ENCODE measurements at regions not wholly inside any gene's neighbourhood (a gene's known extent, or its start where the extent isn't known, plus 50 kb on each side); places are given as distances from the start of the nearest gene placed in this dataset.
"Not testable (repeated sequence)": the region's sequence is repeated elsewhere in the genome, so short reads cannot be mapped to it uniquely, and the experiment has no call there.

DNA sequence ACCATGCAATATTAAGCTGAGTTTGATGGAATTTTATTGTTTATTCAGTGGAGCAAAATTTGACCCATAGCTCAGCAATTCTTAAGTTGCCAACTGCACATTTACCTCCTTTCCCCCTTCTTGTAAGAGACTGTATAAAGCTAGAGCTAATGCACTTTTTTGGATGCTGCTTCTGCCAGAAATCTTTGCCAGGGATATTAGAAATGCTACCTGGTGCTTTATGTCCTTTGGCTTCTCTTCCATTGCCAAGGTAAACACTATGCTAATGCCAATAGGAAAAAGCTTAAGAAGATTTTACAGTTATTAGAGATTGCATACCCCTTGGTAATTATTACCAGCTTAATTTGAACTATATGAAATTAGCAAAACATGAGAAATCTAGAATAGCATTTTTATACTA lies 79.0 kb upstream of the OGFRL1 start:
- DNase-seq (ENCODE audit: insufficient read length, low spot score) (no peak), FAIRE-seq (no peak)
- TF ChIP-seq POLR2A (IDR thresholded peaks at IDR 0.05; ENCODE audit: low read depth, low read length) = no peak

- DNase-seq (ENCODE audit: insufficient read length, low spot score) = no peak
- no peak for TF ChIP-seq POLR2A (IDR thresholded peaks at IDR 0.05; ENCODE audit: low read depth, low read length)
- peak; percentile 23 for FAIRE-seq
Observed at GRCh38 chr6:71211799-71212198, 76.8 kb upstream of the OGFRL1 start.

DNA sequence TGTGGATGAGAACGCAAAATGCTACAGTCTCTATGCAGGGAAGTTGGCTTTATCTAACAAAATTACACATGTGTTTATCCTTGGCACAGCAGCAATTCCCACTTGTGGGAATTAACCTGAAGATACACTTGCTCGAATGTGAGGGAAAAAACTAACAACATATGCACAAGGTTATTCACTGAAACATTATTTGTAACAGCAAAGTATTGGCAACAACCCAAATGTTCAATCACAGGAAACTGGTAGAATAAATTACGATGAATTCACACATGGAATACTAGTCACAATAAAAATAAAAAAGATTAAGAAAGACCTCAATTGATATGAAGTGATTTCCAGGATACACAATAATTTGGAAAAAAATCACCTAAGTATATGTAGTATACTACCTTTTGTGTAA lies 68.1 kb upstream of the OGFRL1 start:
- FAIRE-seq (no peak), DNase-seq (ENCODE audit: insufficient read length, low spot score) (no peak)
- no peak for TF ChIP-seq POLR2A (IDR thresholded peaks at IDR 0.05; ENCODE audit: low read depth, low read length)

- FAIRE-seq (no peak), DNase-seq (ENCODE audit: insufficient read length, low spot score) (no peak)
- TF ChIP-seq POLR2A (IDR thresholded peaks at IDR 0.05; ENCODE audit: low read depth, low read length) = no peak
Observed at GRCh38 chr6:71222671-71223070, 65.9 kb upstream of the OGFRL1 start.

GRCh38 chr6:71224011-71224410 lies 64.6 kb upstream of the OGFRL1 start:
- TF ChIP-seq POLR2A (IDR thresholded peaks at IDR 0.05; ENCODE audit: low read depth, low read length) = no peak
- DNase-seq (ENCODE audit: insufficient read length, low spot score) (no peak), FAIRE-seq (no peak)

GRCh38 chr6:71226151-71226550 lies 62.5 kb upstream of the OGFRL1 start:
- no peak for FAIRE-seq

DNA sequence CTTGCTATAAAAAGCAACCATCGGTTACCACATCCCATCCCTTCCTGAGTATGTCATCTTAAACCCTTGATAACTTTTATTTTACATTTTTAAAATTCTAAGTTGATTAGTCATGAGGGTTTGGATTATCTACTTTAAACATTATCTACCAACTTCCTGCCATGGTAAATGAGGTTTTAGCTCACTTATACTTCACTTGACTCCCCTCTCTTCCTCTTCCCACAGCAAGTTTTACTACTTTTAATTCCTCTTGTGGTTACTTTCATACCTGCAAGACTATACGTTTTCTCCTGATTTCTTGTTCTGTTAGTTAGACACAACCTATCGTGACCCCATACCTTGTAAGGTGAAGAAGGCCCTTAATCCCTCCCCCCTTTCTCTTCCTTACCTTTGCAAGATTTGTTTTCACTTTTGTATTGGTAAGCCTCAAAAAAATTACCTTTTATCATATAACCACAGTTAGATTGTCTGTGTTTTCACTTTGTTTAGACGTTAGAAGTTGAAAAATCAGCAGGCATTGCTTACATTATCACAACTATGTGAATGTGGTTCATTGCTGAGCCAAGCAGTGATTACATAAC lies 60.1 kb upstream of the OGFRL1 start:
- FAIRE-seq (peak; percentile 71), DNase-seq (ENCODE audit: insufficient read length, low spot score) (peak; percentile 9)
- TF ChIP-seq POLR2A (IDR thresholded peaks at IDR 0.05; ENCODE audit: low read depth, low read length) = no peak

More at GRCh38 chr6:71226151-71226550, 62.5 kb upstream of the OGFRL1 start:
- DNase-seq (ENCODE audit: insufficient read length, low spot score) = no peak
- TF ChIP-seq POLR2A (IDR thresholded peaks at IDR 0.05; ENCODE audit: low read depth, low read length) = no peak

- FAIRE-seq = no peak
- TF ChIP-seq POLR2A (IDR thresholded peaks at IDR 0.05; ENCODE audit: low read depth, low read length) = no peak
- DNase-seq (ENCODE audit: insufficient read length, low spot score) = no peak
Observed at GRCh38 chr6:71229477-71229876, 59.1 kb upstream of the OGFRL1 start.

- not testable (repeated sequence) for FAIRE-seq; DNase-seq (ENCODE audit: insufficient read length, low spot score)
Observed at GRCh38 chr6:71232890-71233289, 55.7 kb upstream of the OGFRL1 start.

DNA sequence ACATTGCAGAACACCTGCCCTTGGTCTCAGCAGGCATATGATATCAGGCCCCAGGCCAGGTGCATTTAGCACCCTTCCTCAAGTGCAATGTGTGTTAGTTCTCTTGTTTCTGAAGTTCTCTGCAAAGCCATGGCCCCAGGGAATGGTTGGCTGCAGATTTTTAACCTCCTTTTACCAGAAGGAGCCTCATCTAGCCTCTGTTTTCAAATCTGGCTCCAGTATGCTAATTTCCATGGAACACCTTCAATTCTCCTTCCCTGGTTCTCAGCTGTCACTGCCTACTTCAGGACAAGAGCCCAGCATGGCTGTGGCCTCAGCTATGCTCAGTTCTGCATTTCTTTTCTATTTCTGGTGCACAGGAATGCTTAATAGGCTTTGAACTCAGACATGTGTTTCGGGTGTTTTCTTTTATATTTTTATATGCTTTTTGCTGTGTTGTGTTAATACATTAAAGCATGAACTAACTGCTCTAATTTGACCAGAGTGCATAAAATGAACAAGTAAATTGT lies 51.6 kb upstream of the OGFRL1 start:
- no peak for TF ChIP-seq POLR2A (IDR thresholded peaks at IDR 0.05; ENCODE audit: low read depth, low read length)
- DNase-seq (ENCODE audit: insufficient read length, low spot score) = no peak
- no peak for FAIRE-seq

GRCh38 chr6:71238351-71238750 lies 50.3 kb upstream of the OGFRL1 start:
- no peak for TF ChIP-seq POLR2A (IDR thresholded peaks at IDR 0.05; ENCODE audit: low read depth, low read length)
- FAIRE-seq = peak; percentile 97
- peak; percentile 15 for DNase-seq (ENCODE audit: insufficient read length, low spot score)
